AG10803 (cell line): ENCODE measurements at regions not wholly inside any gene's neighbourhood (a gene's known extent, or its start where the extent isn't known, plus 50 kb on each side); places are given as distances from the start of the nearest gene placed in this dataset.
"Not testable (repeated sequence)": the region's sequence is repeated elsewhere in the genome, so short reads cannot be mapped to it uniquely, and the experiment has no call there.

Experiments used
- DNase-seq: peaks from one replicate; pipeline ENCODE4 v3.0.0; 2010; ENCODE audit warnings: low read depth
- H3K4me3 ChIP-seq: 2 replicates; pipeline ENCODE4 v1.5.1; 2011; ENCODE audit warnings: mild to moderate bottlenecking, low read length, control low read depth
- CTCF ChIP-seq: conservative IDR thresholded peaks from 2 replicates; pipeline ENCODE4 v1.5.1; 2011; ENCODE audit warnings: mild to moderate bottlenecking, low read length, control low read depth, inconsistent platforms

- no peak overlapping the region for H3K4me3 ChIP-seq
- no peak for TF ChIP-seq CTCF
- DNase-seq = no peak
Measured at GRCh38 chr19:33866696-33867095, 70.0 kb downstream of the KCTD15 start.

- DNase-seq = no peak
Measured at GRCh38 chr19:33868076-33868735, 71.5 kb downstream of the KCTD15 start.

GRCh38 chr19:33868788-33869412, 72.2 kb downstream of the KCTD15 start:
- no peak for TF ChIP-seq CTCF
- peak overlapping the region; percentile 13 for H3K4me3 ChIP-seq
- DNase-seq = peak; percentile 31

More at GRCh38 chr19:33868076-33868735, 71.5 kb downstream of the KCTD15 start:
- peak overlapping the region; percentile 13 for H3K4me3 ChIP-seq
- TF ChIP-seq CTCF = no peak

- not testable (repeated sequence) for DNase-seq, H3K4me3 ChIP-seq
Measured at GRCh38 chr19:33870298-33870932, 73.7 kb downstream of the KCTD15 start.

- H3K4me3 ChIP-seq = no peak overlapping the region
- no peak for DNase-seq
- TF ChIP-seq CTCF = no peak
Measured at GRCh38 chr19:33871605-33872004, 74.9 kb downstream of the KCTD15 start.

GRCh38 chr19:33872445-33873320, 76.0 kb downstream of the KCTD15 start:
- TF ChIP-seq CTCF = no peak
- DNase-seq = no peak

GRCh38 chr19:33875071-33875470, 78.4 kb downstream of the KCTD15 start:
- no peak for TF ChIP-seq CTCF
- H3K4me3 ChIP-seq = no peak overlapping the region
- DNase-seq = no peak

More at GRCh38 chr19:33872445-33873320, 76.0 kb downstream of the KCTD15 start:
- no peak overlapping the region for H3K4me3 ChIP-seq
